GM18867 (cell line): ENCODE measurements at regions not wholly inside any gene's neighbourhood (a gene's known extent, or its start where the extent isn't known, plus 50 kb on each side); places are given as distances from the start of the nearest gene placed in this dataset.

ENCODE experiments used
- ATAC-seq: cut with Tn5 transposase; IDR thresholded peaks from one replicate; pipeline ENCODE4 v1.9.1; 2021; ENCODE audit warnings: mild to moderate bottlenecking, moderate library complexity; ENCODE audit not compliant: unreplicated experiment

DNA sequence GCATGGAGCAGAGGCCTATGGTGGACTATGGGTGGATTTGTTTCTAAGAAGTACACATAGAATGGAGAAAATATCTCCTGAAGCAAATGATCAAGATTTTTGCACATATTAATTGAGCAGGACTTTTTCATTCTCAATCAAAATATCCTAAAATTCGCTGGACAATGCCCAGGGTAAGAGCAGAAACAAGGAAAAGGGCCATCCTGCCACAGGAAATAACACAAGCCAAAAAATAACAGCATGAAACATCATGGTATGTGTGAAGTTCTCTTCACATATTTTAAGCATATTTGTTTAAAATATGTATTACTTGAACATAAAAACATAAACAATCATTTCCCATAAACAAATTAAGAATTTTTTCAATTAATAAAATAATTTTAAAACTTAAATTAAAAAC, 868.9 kb downstream of the EPHA7 start:
- ATAC-seq, result no peak

DNA sequence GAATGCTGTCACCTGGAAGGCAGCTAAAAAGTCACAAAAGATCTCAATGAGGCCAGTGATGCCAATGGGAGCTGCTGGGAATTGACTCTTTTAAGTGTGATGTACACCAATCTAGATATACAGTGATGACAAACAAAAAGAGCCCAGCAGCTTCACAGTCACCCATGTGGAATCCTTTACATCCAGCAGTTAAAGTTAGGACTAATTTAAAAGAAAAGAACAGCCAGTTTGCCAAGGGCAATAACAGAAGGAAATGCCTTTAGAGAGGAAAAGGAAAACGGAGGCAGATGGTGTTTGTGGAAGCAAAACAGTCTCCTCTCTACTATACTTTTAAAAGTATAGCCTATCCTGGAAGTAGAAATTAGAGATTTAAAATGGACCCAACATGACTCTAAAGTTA, 873.5 kb downstream of the EPHA7 start:
- ATAC-seq, result no peak

- no peak for ATAC-seq
Measured at GRCh38 chr6:92541448-92542060, 877.8 kb downstream of the EPHA7 start.

GRCh38 chr6:92538926-92539325, 880.4 kb downstream of the EPHA7 start:
- no peak for ATAC-seq

GRCh38 chr6:92538275-92538674, 881.1 kb downstream of the EPHA7 start:
- ATAC-seq, result no peak

GRCh38 chr6:92534109-92534508, 885.2 kb downstream of the EPHA7 start:
- no peak for ATAC-seq

GRCh38 chr6:92522589-92522988, 896.8 kb downstream of the EPHA7 start:
- no peak for ATAC-seq

DNA sequence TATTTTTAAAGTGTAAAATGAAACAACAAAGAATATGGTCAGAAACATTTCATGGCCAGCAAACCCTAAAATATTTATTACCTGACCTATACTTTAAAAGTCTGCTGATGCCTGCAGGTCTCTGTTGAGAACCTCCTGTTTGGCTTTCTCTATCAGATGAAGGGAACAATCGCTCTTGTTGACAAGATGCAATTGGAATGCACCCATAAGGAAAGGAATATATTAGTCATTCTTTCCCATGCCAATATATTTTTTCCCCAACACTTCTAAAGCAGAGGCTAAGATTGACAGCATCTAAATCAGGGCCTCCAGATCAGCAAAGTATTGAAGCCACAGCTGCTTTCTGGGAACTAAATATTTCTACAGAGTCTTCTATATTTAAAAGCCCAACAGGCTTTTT, 897.8 kb downstream of the EPHA7 start:
- no peak for ATAC-seq

DNA sequence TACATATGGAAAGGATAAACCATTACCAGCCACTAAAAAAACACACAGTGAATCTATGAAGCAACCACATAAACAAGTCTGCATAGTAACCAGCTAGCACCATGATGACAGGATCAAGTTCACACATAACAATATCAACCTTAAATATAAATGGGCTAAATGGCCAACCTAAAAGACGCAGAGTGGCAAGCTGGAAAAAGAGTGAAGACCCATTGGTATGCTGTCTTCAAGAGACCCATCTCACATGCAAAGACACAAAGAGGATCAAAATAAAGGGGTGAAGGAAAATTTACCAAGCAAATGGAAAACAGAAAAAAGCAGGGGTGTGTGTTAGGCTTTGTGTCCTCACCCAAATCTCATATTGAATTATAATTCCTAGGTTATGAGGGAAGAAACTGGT, 909.2 kb downstream of the EPHA7 start:
- ATAC-seq, result no peak

GRCh38 chr6:92507552-92507951, 911.8 kb downstream of the EPHA7 start:
- no peak for ATAC-seq

DNA sequence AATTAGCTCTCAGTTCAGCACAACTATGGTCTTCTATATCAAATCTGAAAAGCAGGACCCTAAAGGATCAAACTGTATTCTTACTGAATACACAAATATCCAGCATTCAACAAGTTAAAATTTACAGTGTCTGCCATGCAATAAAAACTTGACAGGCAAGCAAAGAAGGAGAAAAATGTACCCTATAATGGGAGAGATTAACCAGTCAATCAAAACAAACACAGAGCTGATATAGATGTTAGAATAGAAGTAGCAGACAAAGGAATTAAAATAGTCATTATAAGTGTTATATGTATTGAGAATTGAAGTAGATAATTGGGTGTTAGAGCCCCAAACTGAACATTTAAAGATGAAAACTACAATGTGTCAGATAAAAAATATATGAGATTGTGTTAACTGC, 914.9 kb downstream of the EPHA7 start:
- ATAC-seq, result no peak

GRCh38 chr6:92497281-92497680, 922.1 kb downstream of the EPHA7 start:
- no peak for ATAC-seq

DNA sequence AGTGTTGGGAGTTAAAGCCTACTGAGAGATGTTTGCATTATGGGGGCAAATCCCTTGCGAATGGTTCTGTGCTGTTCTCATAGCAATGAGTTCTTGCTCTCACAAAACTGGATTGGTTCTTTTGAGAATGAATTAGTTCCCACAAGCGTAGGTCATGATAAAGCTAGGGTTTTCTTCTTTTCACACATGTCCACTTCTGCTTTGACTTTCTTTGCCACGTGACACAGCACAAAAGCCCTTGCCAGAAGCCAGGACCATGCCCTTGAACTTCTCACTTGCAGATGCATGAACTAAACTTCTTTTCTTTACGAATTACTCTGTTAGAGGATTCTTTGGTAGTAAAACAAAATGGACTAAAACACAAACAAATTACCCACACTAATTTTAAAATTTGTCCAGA, 922.8 kb downstream of the EPHA7 start:
- ATAC-seq, result no peak

GRCh38 chr6:92495242-92495641, 924.1 kb downstream of the EPHA7 start:
- ATAC-seq, result no peak

DNA sequence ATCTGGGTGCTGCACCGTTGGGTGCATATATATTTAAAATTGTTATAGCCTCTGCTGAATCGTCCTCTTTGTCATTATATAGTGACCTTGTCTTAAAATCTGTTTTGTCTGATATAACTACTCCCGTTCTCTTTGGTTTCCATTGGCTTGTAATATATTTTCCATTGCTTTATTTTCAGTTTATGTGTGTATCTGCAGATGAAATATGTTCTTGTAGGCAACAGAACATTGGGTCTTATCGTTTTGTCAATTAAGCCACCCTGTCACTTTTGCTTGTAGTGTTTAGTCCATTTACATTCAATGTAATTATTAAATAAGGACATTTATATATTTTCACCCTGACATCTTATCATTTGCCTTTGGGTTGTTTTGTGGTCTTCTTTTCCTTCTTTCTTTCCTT, 933.9 kb downstream of the EPHA7 start:
- no peak for ATAC-seq

DNA sequence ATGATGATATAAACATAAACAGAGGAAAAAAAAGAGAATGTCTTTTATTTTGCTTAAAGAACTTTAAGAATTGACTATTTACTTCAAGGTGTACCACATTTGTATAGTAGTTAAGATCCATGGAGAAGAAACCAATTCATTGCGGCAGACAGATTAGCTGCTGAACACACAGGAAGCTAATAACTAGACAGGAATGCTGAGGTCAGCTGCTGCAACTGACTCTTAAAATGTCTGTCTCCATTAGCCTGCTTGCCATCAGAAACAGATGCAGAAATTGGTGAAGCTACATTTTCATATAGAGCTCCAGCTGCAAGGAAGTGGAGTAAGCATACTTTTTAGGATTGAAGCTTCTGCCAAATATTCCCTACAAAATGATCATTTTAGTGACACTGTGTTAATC, 939.5 kb downstream of the EPHA7 start:
- no peak for ATAC-seq

GRCh38 chr6:92473056-92473455, 946.3 kb downstream of the EPHA7 start:
- no peak for ATAC-seq

- ATAC-seq, result no peak
Measured at GRCh38 chr6:92469186-92469828, 950.1 kb downstream of the EPHA7 start.

DNA sequence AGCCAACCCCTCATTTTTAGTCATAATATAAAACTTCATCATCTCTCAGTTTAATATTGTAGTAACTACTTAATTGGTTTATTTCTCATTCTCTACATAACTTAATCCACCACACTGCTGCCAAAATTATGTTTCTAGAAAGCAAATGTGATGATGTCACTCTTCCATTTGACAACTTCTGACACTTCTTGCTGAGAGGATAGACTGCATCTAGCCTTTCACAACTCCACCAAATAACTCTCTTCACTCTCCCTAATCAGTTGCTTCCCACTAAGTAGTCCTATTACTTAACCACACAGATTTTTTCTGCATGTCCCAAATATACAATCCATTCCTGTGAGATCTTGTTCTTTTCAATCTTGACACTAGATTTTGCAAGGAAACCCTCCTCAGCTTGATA, 951.3 kb downstream of the EPHA7 start:
- ATAC-seq, result no peak

- no peak for ATAC-seq
Measured at GRCh38 chr6:92460133-92460532, 959.2 kb downstream of the EPHA7 start.

GRCh38 chr6:92459606-92460005, 959.8 kb downstream of the EPHA7 start:
- ATAC-seq, result no peak

DNA sequence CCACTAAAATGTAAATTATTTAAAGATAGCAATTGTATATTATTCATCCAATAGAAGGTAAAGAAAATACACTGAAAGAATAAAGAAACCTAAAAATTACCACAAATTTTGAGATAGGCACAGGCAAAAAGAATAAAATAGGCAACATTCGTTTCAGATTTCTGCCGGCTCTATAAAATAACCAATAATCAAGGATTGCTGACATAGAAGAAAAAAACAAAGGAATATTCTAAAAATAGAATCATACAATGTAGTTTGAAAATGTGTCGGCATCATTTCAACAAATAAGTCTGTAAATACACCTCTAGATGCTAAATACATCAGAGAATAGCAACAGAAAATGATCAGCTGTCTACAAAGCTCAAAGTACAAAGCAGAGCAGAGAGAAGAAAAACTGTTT, 973.3 kb downstream of the EPHA7 start:
- no peak for ATAC-seq

DNA sequence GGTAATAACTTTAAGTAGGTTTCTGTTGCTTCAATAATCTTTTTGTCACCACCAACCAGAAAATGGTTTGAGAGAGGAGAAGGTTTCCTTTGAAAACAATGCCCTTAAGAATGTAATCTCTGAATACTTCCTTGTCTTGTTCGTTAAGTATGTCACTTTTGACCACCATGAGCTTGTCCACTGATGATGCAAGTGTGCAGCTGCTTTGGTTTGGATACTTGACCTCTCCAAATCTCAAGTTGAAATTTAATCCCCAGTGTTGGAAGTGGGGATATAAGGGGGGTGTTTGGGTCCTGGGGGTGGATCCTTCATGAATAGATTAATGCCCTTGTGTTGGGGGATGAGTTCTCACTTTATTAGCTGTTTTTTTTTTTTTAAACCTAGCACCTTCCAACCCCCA, 985.4 kb downstream of the EPHA7 start:
- no peak for ATAC-seq
